ENCODE measurements at regions not wholly inside any gene's neighbourhood (a gene's known extent, or its start where the extent isn't known, plus 50 kb on each side); places are given as distances from the start of the nearest gene placed in this dataset.
"Not testable (repeated sequence)": the region's sequence is repeated elsewhere in the genome, so short reads cannot be mapped to it uniquely, and the experiment has no call there.

GRCh38 chr20:30816182-30816645 is 441.2 kb upstream of the DEFB115 start:
- Mint-ChIP-seq H3K4me3 (no peak overlapping the region), H3K4me1 (no peaks in the 10 kb centered on the region), H3K9me3 (peaks cover 16% of the 10 kb centered on the region), H3K36me3 (peaks cover 14% of the 10 kb centered on the region), H3K27ac (no peak overlapping the region), H3K27me3 (ENCODE audit: low read depth) (no peaks in the 10 kb centered on the region)
- DNase-seq (ENCODE audit: low spot score in 2 of 2, unreplicated experiment in 2 of 2): peak in 1 of 2 experiments; percentile 39
- TF ChIP-seq CTCF (IDR thresholded peaks at IDR 0.05; ENCODE audit: unreplicated experiment): no peak

- not testable (repeated sequence) for H3K27me3 Mint-ChIP-seq (ENCODE audit: low read depth); DNase-seq (ENCODE audit: low spot score in 2 of 2, unreplicated experiment in 2 of 2); H3K36me3 Mint-ChIP-seq; H3K9me3 Mint-ChIP-seq; H3K4me1 Mint-ChIP-seq; H3K27ac Mint-ChIP-seq; H3K4me3 Mint-ChIP-seq
Measured at GRCh38 chr20:30821615-30822014, 435.8 kb upstream of the DEFB115 start.

GRCh38 chr20:30824666-30825065 is 432.8 kb upstream of the DEFB115 start:
- peaks cover 30% of the 10 kb centered on the region for H3K9me3 Mint-ChIP-seq
- not testable (repeated sequence) for H3K36me3 Mint-ChIP-seq; H3K4me3 Mint-ChIP-seq; DNase-seq (ENCODE audit: low spot score in 2 of 2, unreplicated experiment in 2 of 2); H3K27me3 Mint-ChIP-seq (ENCODE audit: low read depth); H3K4me1 Mint-ChIP-seq; H3K27ac Mint-ChIP-seq

- H3K9me3 Mint-ChIP-seq: peaks cover 43% of the 10 kb centered on the region
- not testable (repeated sequence) for H3K27me3 Mint-ChIP-seq (ENCODE audit: low read depth); H3K4me3 Mint-ChIP-seq; DNase-seq (ENCODE audit: low spot score in 2 of 2, unreplicated experiment in 2 of 2); H3K36me3 Mint-ChIP-seq; H3K27ac Mint-ChIP-seq; H3K4me1 Mint-ChIP-seq
Measured at GRCh38 chr20:30845923-30846322, 411.5 kb upstream of the DEFB115 start.

GRCh38 chr20:30868271-30868670 is 389.2 kb upstream of the DEFB115 start:
- H3K36me3 Mint-ChIP-seq; H3K4me1 Mint-ChIP-seq; DNase-seq (ENCODE audit: low spot score in 2 of 2, unreplicated experiment in 2 of 2); H3K27ac Mint-ChIP-seq; H3K27me3 Mint-ChIP-seq (ENCODE audit: low read depth); H3K4me3 Mint-ChIP-seq: not testable (repeated sequence)
- H3K9me3 Mint-ChIP-seq: peaks cover 64% of the 10 kb centered on the region

GRCh38 chr20:30871127-30871526 is 386.3 kb upstream of the DEFB115 start:
- not testable (repeated sequence) for H3K4me1 Mint-ChIP-seq; H3K4me3 Mint-ChIP-seq; DNase-seq (ENCODE audit: low spot score in 2 of 2, unreplicated experiment in 2 of 2); H3K36me3 Mint-ChIP-seq; H3K27ac Mint-ChIP-seq; H3K27me3 Mint-ChIP-seq (ENCODE audit: low read depth)
- peaks cover 70% of the 10 kb centered on the region for H3K9me3 Mint-ChIP-seq

GRCh38 chr20:30872252-30872651 is 385.2 kb upstream of the DEFB115 start:
- H3K4me1 Mint-ChIP-seq; DNase-seq (ENCODE audit: low spot score in 2 of 2, unreplicated experiment in 2 of 2); H3K27me3 Mint-ChIP-seq (ENCODE audit: low read depth); H3K27ac Mint-ChIP-seq; H3K4me3 Mint-ChIP-seq; H3K36me3 Mint-ChIP-seq: not testable (repeated sequence)
- peaks cover 66% of the 10 kb centered on the region for H3K9me3 Mint-ChIP-seq

GRCh38 chr20:30875868-30876267 is 381.6 kb upstream of the DEFB115 start:
- not testable (repeated sequence) for H3K27ac Mint-ChIP-seq; H3K36me3 Mint-ChIP-seq; H3K27me3 Mint-ChIP-seq (ENCODE audit: low read depth); DNase-seq (ENCODE audit: low spot score in 2 of 2, unreplicated experiment in 2 of 2); H3K4me3 Mint-ChIP-seq; H3K4me1 Mint-ChIP-seq
- peaks cover 58% of the 10 kb centered on the region for H3K9me3 Mint-ChIP-seq

GRCh38 chr20:30891400-30891799 is 366.1 kb upstream of the DEFB115 start:
- not testable (repeated sequence) for H3K4me1 Mint-ChIP-seq; DNase-seq (ENCODE audit: low spot score in 2 of 2, unreplicated experiment in 2 of 2); H3K27me3 Mint-ChIP-seq (ENCODE audit: low read depth); H3K27ac Mint-ChIP-seq; H3K36me3 Mint-ChIP-seq; H3K4me3 Mint-ChIP-seq
- H3K9me3 Mint-ChIP-seq: peaks cover 26% of the 10 kb centered on the region

GRCh38 chr20:30892541-30893345 is 364.7 kb upstream of the DEFB115 start:
- no peaks in the 10 kb centered on the region for H3K4me1 Mint-ChIP-seq
- H3K36me3 Mint-ChIP-seq: no peaks in the 10 kb centered on the region
- no peak overlapping the region for H3K4me3 Mint-ChIP-seq
- no peak for TF ChIP-seq CTCF (IDR thresholded peaks at IDR 0.05; ENCODE audit: unreplicated experiment)
- H3K27ac Mint-ChIP-seq: no peak overlapping the region
- no peak for DNase-seq (ENCODE audit: low spot score in 2 of 2, unreplicated experiment in 2 of 2)
- peaks cover 17% of the 10 kb centered on the region for H3K9me3 Mint-ChIP-seq
- H3K27me3 Mint-ChIP-seq (ENCODE audit: low read depth): no peaks in the 10 kb centered on the region

GRCh38 chr20:30893346-30894314 is 363.8 kb upstream of the DEFB115 start:
- H3K9me3 Mint-ChIP-seq: peaks cover 19% of the 10 kb centered on the region
- H3K27ac Mint-ChIP-seq; DNase-seq (ENCODE audit: low spot score in 2 of 2, unreplicated experiment in 2 of 2); H3K27me3 Mint-ChIP-seq (ENCODE audit: low read depth); H3K4me3 Mint-ChIP-seq; H3K4me1 Mint-ChIP-seq; H3K36me3 Mint-ChIP-seq: not testable (repeated sequence)
